SK-N-SH treated with all-trans-retinoic acid at 6 μM for 48 hours (cell line): ENCODE measurements at regions not wholly inside any gene's neighbourhood (a gene's known extent, or its start where the extent isn't known, plus 50 kb on each side); places are given as distances from the start of the nearest gene placed in this dataset.

Experiments used
- ATAC-seq: fragments of 200-7000 bp; cut with Tn5 transposase; 3 replicates; pipeline ENCODE4 v1.9.1; 2020; ENCODE audit warnings: mild to moderate bottlenecking, moderate library complexity
- ARNTL ChIP-seq: fragments of 450-650 bp; formaldehyde crosslinking; IDR thresholded peaks from 2 replicates; pipeline ENCODE4 v1.5.0; 2020; ENCODE audit warnings: low read depth, mild to moderate bottlenecking, moderate library complexity, borderline replicate concordance
- BACH2 ChIP-seq: fragments of 250-450 bp; sonication (Bioruptor Pico); IDR thresholded peaks from 2 replicates; pipeline ENCODE4 v1.9.0; 2021; ENCODE audit warnings: mild to moderate bottlenecking, borderline replicate concordance
- CSDC2 ChIP-seq: fragments of 250-450 bp; sonication (Bioruptor Pico); IDR thresholded peaks from 2 replicates; pipeline ENCODE4 v1.5.0; 2020; ENCODE audit warnings: mild to moderate bottlenecking, moderate library complexity
- CSRNP3 ChIP-seq: fragments of 250-450 bp; sonication (Bioruptor Pico); IDR thresholded peaks from 2 replicates; pipeline ENCODE4 v1.5.1; 2021; ENCODE audit warnings: mild to moderate bottlenecking, moderate library complexity
- ESRRG ChIP-seq: fragments of 250-450 bp; sonication (Bioruptor Pico); IDR thresholded peaks from 2 replicates; pipeline ENCODE4 v1.6.1; 2021; ENCODE audit warnings: mild to moderate bottlenecking
- GLIS3 ChIP-seq: fragments of 250-450 bp; sonication (Bioruptor Pico); IDR thresholded peaks from 2 replicates; pipeline ENCODE4 v1.5.0; 2020; ENCODE audit warnings: mild to moderate bottlenecking, moderate library complexity
- ISL1 ChIP-seq: fragments of 250-450 bp; sonication (Bioruptor Pico); IDR thresholded peaks from 2 replicates; pipeline ENCODE4 v2.1.2; 2022; ENCODE audit warnings: mild to moderate bottlenecking, moderate library complexity
- PATZ1 ChIP-seq: fragments of 250-450 bp; sonication (Bioruptor Pico); IDR thresholded peaks from 2 replicates; pipeline ENCODE4 v1.8.0; 2020; ENCODE audit warnings: mild to moderate bottlenecking, moderate library complexity, borderline replicate concordance
- PPARA ChIP-seq: fragments of 250-450 bp; sonication (Bioruptor Pico); IDR thresholded peaks from 2 replicates; pipeline ENCODE4 v1.5.0; 2020; ENCODE audit warnings: mild to moderate bottlenecking, borderline replicate concordance
- RARB ChIP-seq: fragments of 250-450 bp; sonication (Bioruptor Pico); IDR thresholded peaks from 2 replicates; pipeline ENCODE4 v1.8.0; 2021; ENCODE audit warnings: mild to moderate bottlenecking, moderate library complexity
- SNAI2 ChIP-seq: fragments of 250-450 bp; sonication (Bioruptor Pico); IDR thresholded peaks from 2 replicates; pipeline ENCODE4 v1.5.0; 2020; ENCODE audit warnings: mild to moderate bottlenecking, moderate library complexity
- TCF4 ChIP-seq: fragments of 250-450 bp; sonication (Bioruptor Pico); IDR thresholded peaks from 2 replicates; pipeline ENCODE4 v1.8.0; 2021; ENCODE audit warnings: mild to moderate bottlenecking, moderate library complexity, borderline replicate concordance
- TOX ChIP-seq: fragments of 250-450 bp; sonication (Bioruptor Pico); IDR thresholded peaks from 2 replicates; pipeline ENCODE4 v1.8.0; 2021; ENCODE audit warnings: mild to moderate bottlenecking, moderate library complexity, borderline replicate concordance
- TSHZ2 ChIP-seq: fragments of 250-450 bp; sonication (Bioruptor Pico); IDR thresholded peaks from 2 replicates; pipeline ENCODE4 v1.5.0; 2020; ENCODE audit warnings: mild to moderate bottlenecking, moderate library complexity
- ZC3H10 ChIP-seq: fragments of 250-450 bp; sonication (Bioruptor Pico); IDR thresholded peaks from 2 replicates; pipeline ENCODE4 v1.5.1; 2021; ENCODE audit warnings: mild to moderate bottlenecking, moderate library complexity
- ZFP3 ChIP-seq: fragments of 250-450 bp; sonication (Bioruptor Pico); IDR thresholded peaks from 2 replicates; pipeline ENCODE4 v1.5.0; 2020; ENCODE audit warnings: mild to moderate bottlenecking, moderate library complexity
- ZFP30 ChIP-seq: fragments of 450-650 bp; formaldehyde crosslinking; IDR thresholded peaks from 2 replicates; pipeline ENCODE4 v1.5.0; 2022; ENCODE audit warnings: mild to moderate bottlenecking, moderate library complexity
- ZNF565 ChIP-seq: fragments of 450-650 bp; formaldehyde crosslinking; conservative IDR thresholded peaks from 2 replicates; pipeline ENCODE4 v1.5.0; 2020; ENCODE audit warnings: low read depth, mild to moderate bottlenecking, moderate library complexity
- ZNF70 ChIP-seq: fragments of 450-650 bp; formaldehyde crosslinking; IDR thresholded peaks from 2 replicates; pipeline ENCODE4 v1.5.0; 2020; ENCODE audit warnings: mild to moderate bottlenecking, moderate library complexity
- ZNF8 ChIP-seq: fragments of 450-650 bp; formaldehyde crosslinking; IDR thresholded peaks from 2 replicates; pipeline ENCODE4 v1.5.0; 2020; ENCODE audit warnings: mild to moderate bottlenecking, moderate library complexity
- TF ChIP-seq, protein P1 (sequence below): fragments of 250-450 bp; sonication (Bioruptor Pico); IDR thresholded peaks from 2 replicates; pipeline ENCODE4 v1.5.1; 2020; ENCODE audit warnings: low read depth, mild to moderate bottlenecking, moderate library complexity
- TF ChIP-seq, protein P2 (sequence below): fragments of 250-450 bp; sonication (Bioruptor Pico); IDR thresholded peaks from 2 replicates; pipeline ENCODE4 v1.8.0; 2021; ENCODE audit warnings: low read depth, mild to moderate bottlenecking, moderate library complexity, borderline replicate concordance

GRCh38 chr6:120608826-120609225, 725.5 kb downstream of the TBC1D32 start:
- no peak for TF ChIP-seq RARB (CRISPR knock-in tag)
- TF ChIP-seq CSDC2 (CRISPR knock-in tag) = no peak
- no peak for TF ChIP-seq BACH2
- TF ChIP-seq, protein P1, sequence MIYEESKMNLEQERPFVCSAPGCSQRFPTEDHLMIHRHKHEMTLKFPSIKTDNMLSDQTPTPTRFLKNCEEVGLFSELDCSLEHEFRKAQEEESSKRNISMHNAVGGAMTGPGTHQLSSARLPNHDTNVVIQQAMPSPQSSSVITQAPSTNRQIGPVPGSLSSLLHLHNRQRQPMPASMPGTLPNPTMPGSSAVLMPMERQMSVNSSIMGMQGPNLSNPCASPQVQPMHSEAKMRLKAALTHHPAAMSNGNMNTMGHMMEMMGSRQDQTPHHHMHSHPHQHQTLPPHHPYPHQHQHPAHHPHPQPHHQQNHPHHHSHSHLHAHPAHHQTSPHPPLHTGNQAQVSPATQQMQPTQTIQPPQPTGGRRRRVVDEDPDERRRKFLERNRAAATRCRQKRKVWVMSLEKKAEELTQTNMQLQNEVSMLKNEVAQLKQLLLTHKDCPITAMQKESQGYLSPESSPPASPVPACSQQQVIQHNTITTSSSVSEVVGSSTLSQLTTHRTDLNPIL (CRISPR knock-in tag) = no peak
- TF ChIP-seq ZNF565 (CRISPR knock-in tag) = no peak
- no peak for TF ChIP-seq TOX (CRISPR knock-in tag)
- TF ChIP-seq ZFP3 = no peak
- TF ChIP-seq, protein P2, sequence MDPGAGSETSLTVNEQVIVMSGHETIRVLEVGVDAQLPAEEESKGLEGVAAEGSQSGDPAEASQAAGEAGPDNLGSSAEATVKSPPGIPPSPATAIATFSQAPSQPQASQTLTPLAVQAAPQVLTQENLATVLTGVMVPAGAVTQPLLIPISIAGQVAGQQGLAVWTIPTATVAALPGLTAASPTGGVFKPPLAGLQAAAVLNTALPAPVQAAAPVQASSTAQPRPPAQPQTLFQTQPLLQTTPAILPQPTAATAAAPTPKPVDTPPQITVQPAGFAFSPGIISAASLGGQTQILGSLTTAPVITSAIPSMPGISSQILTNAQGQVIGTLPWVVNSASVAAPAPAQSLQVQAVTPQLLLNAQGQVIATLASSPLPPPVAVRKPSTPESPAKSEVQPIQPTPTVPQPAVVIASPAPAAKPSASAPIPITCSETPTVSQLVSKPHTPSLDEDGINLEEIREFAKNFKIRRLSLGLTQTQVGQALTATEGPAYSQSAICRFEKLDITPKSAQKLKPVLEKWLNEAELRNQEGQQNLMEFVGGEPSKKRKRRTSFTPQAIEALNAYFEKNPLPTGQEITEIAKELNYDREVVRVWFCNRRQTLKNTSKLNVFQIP (CRISPR knock-in tag) = no peak
- no peak for TF ChIP-seq PATZ1 (CRISPR knock-in tag)
- TF ChIP-seq ZNF8 = no peak
- TF ChIP-seq ESRRG (CRISPR knock-in tag) = no peak
- no peak for TF ChIP-seq TSHZ2 (CRISPR knock-in tag)
- no peak for TF ChIP-seq ARNTL (CRISPR knock-in tag)
- no peak for TF ChIP-seq ZNF70 (CRISPR knock-in tag)
- TF ChIP-seq PPARA = no peak
- TF ChIP-seq ZFP30 (CRISPR knock-in tag) = no peak
- TF ChIP-seq SNAI2 (CRISPR knock-in tag) = no peak
- TF ChIP-seq ZC3H10 (CRISPR knock-in tag) = no peak
- peak; percentile 71 for ATAC-seq

DNA sequence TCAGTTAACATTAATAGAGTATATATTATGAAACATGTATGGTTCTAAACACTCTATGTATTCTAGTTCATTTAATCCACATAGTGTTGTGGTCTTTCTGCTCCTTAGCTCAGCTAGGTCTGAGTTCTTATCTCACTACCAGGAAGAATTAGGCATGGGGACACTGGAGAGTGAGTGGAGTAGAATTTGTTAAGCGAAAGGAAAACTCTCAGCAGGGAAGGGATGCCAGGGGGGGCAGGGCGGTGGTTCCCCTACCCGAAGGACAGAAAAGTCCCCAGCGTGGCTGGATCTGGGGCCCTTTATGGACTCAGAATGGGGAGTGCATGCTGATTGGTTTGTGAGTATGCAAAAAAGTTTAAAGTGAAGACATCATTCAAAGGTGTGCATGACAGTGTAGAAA, 727.5 kb downstream of the TBC1D32 start:
- no peak for ATAC-seq
- TF ChIP-seq ZFP3 = no peak
- no peak for TF ChIP-seq PPARA
- no peak for TF ChIP-seq ARNTL (CRISPR knock-in tag)
- no peak for TF ChIP-seq GLIS3
- TF ChIP-seq TCF4 (CRISPR knock-in tag) = no peak
- no peak for TF ChIP-seq CSDC2 (CRISPR knock-in tag)
- TF ChIP-seq CSRNP3 (CRISPR knock-in tag) = no peak
- no peak for TF ChIP-seq TOX (CRISPR knock-in tag)
- no peak for TF ChIP-seq ISL1 (CRISPR knock-in tag)
- TF ChIP-seq ZNF565 (CRISPR knock-in tag) = no peak

- no peak for ATAC-seq
- TF ChIP-seq ZFP3 (no peak), TOX (CRISPR knock-in tag) (no peak), ZNF8 (no peak), RARB (CRISPR knock-in tag) (no peak), TSHZ2 (CRISPR knock-in tag) (no peak), CSDC2 (CRISPR knock-in tag) (no peak), PPARA (no peak), CSRNP3 (CRISPR knock-in tag) (no peak), ZNF70 (CRISPR knock-in tag) (no peak), TCF4 (CRISPR knock-in tag) (no peak)
- TF ChIP-seq, protein P2 (CRISPR knock-in tag) = no peak
Observed at GRCh38 chr6:120604510-120604909, 729.8 kb downstream of the TBC1D32 start.
